ENCODE measurements at regions not wholly inside any gene's neighbourhood (a gene's known extent, or its start where the extent isn't known, plus 50 kb on each side); places are given as distances from the start of the nearest gene placed in this dataset.

- Mint-ChIP-seq H3K36me3 (ENCODE audit: insufficient read depth, unreplicated experiment) (no peaks in the 10 kb centered on the region), H3K4me1 (ENCODE audit: low read depth, unreplicated experiment) (peaks cover 7% of the 10 kb centered on the region), H3K9me3 (ENCODE audit: low read depth, unreplicated experiment) (no peaks in the 10 kb centered on the region), H3K27ac (ENCODE audit: unreplicated experiment) (no peak overlapping the region), H3K27me3 (ENCODE audit: unreplicated experiment) (no peaks in the 10 kb centered on the region), H3K4me3 (ENCODE audit: low read depth, unreplicated experiment) (no peak overlapping the region)
- CTCF ChIA-PET = no interaction called here
- intact Hi-C loops (cut with micrococcal nuclease; ENCODE audit: unreplicated experiment) = no loop called here
- no peak for DNase-seq
- no TSS peak for BruUV-seq (replicated peaks)
- TF ChIP-seq CTCF (IDR thresholded peaks at IDR 0.05; ENCODE audit: unreplicated experiment) = no peak
Measured at GRCh38 chr21:16305686-16306085, 575.9 kb downstream of the USP25 start.

- Mint-ChIP-seq H3K4me3 (ENCODE audit: low read depth, unreplicated experiment) (no peak overlapping the region), H3K27me3 (ENCODE audit: unreplicated experiment) (no peaks in the 10 kb centered on the region), H3K27ac (ENCODE audit: unreplicated experiment) (no peak overlapping the region), H3K4me1 (ENCODE audit: low read depth, unreplicated experiment) (peaks cover 7% of the 10 kb centered on the region), H3K36me3 (ENCODE audit: insufficient read depth, unreplicated experiment) (no peaks in the 10 kb centered on the region), H3K9me3 (ENCODE audit: low read depth, unreplicated experiment) (no peaks in the 10 kb centered on the region)
- no TSS peak for BruUV-seq (replicated peaks)
- TF ChIP-seq CTCF (IDR thresholded peaks at IDR 0.05; ENCODE audit: unreplicated experiment) = no peak
- CTCF ChIA-PET = no interaction called here
- intact Hi-C loops (cut with micrococcal nuclease; ENCODE audit: unreplicated experiment) = no loop called here
- DNase-seq = no peak
Measured at GRCh38 chr21:16307256-16307655, 577.5 kb downstream of the USP25 start.

GRCh38 chr21:16308269-16308668 lies 578.5 kb downstream of the USP25 start:
- no peak for DNase-seq
- Mint-ChIP-seq H3K4me1 (ENCODE audit: low read depth, unreplicated experiment) (peaks cover 7% of the 10 kb centered on the region), H3K36me3 (ENCODE audit: insufficient read depth, unreplicated experiment) (no peaks in the 10 kb centered on the region), H3K27me3 (ENCODE audit: unreplicated experiment) (no peaks in the 10 kb centered on the region), H3K9me3 (ENCODE audit: low read depth, unreplicated experiment) (no peaks in the 10 kb centered on the region), H3K27ac (ENCODE audit: unreplicated experiment) (no peak overlapping the region), H3K4me3 (ENCODE audit: low read depth, unreplicated experiment) (no peak overlapping the region)
- CTCF ChIA-PET = no interaction called here
- BruUV-seq (replicated peaks) = no TSS peak
- TF ChIP-seq CTCF (IDR thresholded peaks at IDR 0.05; ENCODE audit: unreplicated experiment) = no peak
- intact Hi-C loops (cut with micrococcal nuclease; ENCODE audit: unreplicated experiment) = no loop called here

DNA sequence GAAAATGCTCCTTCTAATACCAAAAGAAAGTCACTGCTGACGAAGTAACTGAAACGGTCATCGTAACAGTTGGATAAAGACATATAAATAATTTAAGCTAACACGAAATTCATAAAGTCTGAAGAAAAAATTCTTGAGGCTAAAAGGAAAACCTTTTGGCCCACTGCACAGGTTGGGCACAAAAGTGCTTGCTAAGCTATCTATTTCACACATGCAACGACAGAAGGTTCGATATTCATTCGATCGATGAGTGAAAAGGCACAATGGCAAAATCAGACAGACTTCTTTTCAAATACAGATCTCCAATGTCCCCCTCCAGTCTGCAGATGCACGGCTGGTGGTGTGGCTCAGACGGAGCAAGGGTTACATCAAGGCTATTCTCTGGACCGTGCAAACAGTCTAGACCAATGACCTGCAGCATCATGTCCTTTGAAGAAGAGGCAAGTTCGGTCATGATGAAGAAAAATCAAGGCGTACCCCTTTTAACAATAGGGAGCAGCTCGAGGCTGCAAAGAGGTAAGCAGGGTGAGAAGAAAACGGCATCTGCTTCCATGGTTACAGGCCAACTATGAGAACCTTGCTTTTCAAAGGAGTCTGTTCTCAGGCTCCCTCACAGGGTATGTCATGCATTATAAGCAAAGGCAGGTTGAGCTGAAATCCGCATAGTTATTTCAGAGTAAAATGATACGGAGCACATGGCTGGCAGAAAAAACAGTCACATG lies 579.6 kb downstream of the USP25 start:
- DNase-seq = no peak
- H3K27ac Mint-ChIP-seq (ENCODE audit: unreplicated experiment) = no peak overlapping the region
- intact Hi-C loops (cut with micrococcal nuclease; ENCODE audit: unreplicated experiment) = no loop called here
- TF ChIP-seq CTCF (IDR thresholded peaks at IDR 0.05; ENCODE audit: unreplicated experiment) = no peak
- peaks cover 7% of the 10 kb centered on the region for H3K4me1 Mint-ChIP-seq (ENCODE audit: low read depth, unreplicated experiment)
- no peaks in the 10 kb centered on the region for H3K36me3 Mint-ChIP-seq (ENCODE audit: insufficient read depth, unreplicated experiment)
- no peaks in the 10 kb centered on the region for H3K9me3 Mint-ChIP-seq (ENCODE audit: low read depth, unreplicated experiment)
- BruUV-seq (replicated peaks) = no TSS peak
- no peak overlapping the region for H3K4me3 Mint-ChIP-seq (ENCODE audit: low read depth, unreplicated experiment)
- no peaks in the 10 kb centered on the region for H3K27me3 Mint-ChIP-seq (ENCODE audit: unreplicated experiment)
- CTCF ChIA-PET = no interaction called here
